ENCODE measurements at regions not wholly inside any gene's neighbourhood (a gene's known extent, or its start where the extent isn't known, plus 50 kb on each side); places are given as distances from the start of the nearest gene placed in this dataset.
A peak's percentile ranks its signal among the peaks of the same experiment; 100 is the strongest.

- no peak overlapping the region for H3K27ac ChIP-seq (ENCODE audit: low read depth, low read length, poor library complexity, severe bottlenecking)
- no peak overlapping the region for H2AFZ ChIP-seq (ENCODE audit: low read length)
- H3K36me3 ChIP-seq (ENCODE audit: insufficient read depth, low read length) = no peaks in the 10 kb centered on the region
- no peaks in the 10 kb centered on the region for H3K79me2 ChIP-seq (ENCODE audit: insufficient read depth, low read depth, low read length)
- TF ChIP-seq EZH2phosphoT487 (IDR thresholded peaks at IDR 0.05; ENCODE audit: borderline replicate concordance, low read depth, low read length) (no peak), CTCF (conservative IDR thresholded peaks at IDR 0.05; ENCODE audit: low read length) (no peak)
- no peak for DNase-seq (ENCODE audit: low spot score)
- intact Hi-C loops (cut with micrococcal nuclease; ENCODE audit: unreplicated experiment) = no loop called here
- no TSS peak for BruUV-seq (replicated peaks)
- H3K9me3 ChIP-seq (ENCODE audit: low read length) = no peaks in the 10 kb centered on the region
- no peaks in the 10 kb centered on the region for H3K9me2 ChIP-seq (ENCODE audit: insufficient read depth, low read length)
- ChIA-PET POLR2A (interaction anchor here (1.1 kb wide), 1 partner anchor 198 kb away, joined by 3 read pairs; no protein-coding TSS in a partner anchor), CTCF (ENCODE audit: unreplicated experiment) (no interaction called here)
- no peaks in the 10 kb centered on the region for H4K20me1 ChIP-seq (ENCODE audit: insufficient read depth, low read length)
- H3K4me1 ChIP-seq (ENCODE audit: insufficient read depth, low read length, poor library complexity, severe bottlenecking) = peaks cover 17% of the 10 kb centered on the region
- H3K4me2 ChIP-seq (ENCODE audit: low read length) = no peak overlapping the region
- H3K4me3 ChIP-seq (ENCODE audit: low read depth, low read length, poor library complexity, severe bottlenecking) = no peak overlapping the region
Observed at GRCh38 chr13:40342461-40342860, 324.0 kb downstream of the FOXO1 start.

GRCh38 chr13:40342901-40343300 is 323.5 kb downstream of the FOXO1 start:
- H3K27ac ChIP-seq (ENCODE audit: low read depth, low read length, poor library complexity, severe bottlenecking) = no peak overlapping the region
- no peaks in the 10 kb centered on the region for H3K36me3 ChIP-seq (ENCODE audit: insufficient read depth, low read length)
- ChIA-PET CTCF (ENCODE audit: unreplicated experiment) (no interaction called here), POLR2A (interaction anchor here (1.1 to 1.4 kb wide), 2 partner anchors 44 to 199 kb away, joined by 3 read pairs; no protein-coding TSS in a partner anchor)
- TF ChIP-seq EZH2phosphoT487 (IDR thresholded peaks at IDR 0.05; ENCODE audit: borderline replicate concordance, low read depth, low read length) = no peak
- TF ChIP-seq CTCF (conservative IDR thresholded peaks at IDR 0.05; ENCODE audit: low read length) = no peak
- no peak overlapping the region for H2AFZ ChIP-seq (ENCODE audit: low read length)
- DNase-seq (ENCODE audit: low spot score) = no peak
- no peak overlapping the region for H3K4me3 ChIP-seq (ENCODE audit: low read depth, low read length, poor library complexity, severe bottlenecking)
- H3K9me3 ChIP-seq (ENCODE audit: low read length) = no peaks in the 10 kb centered on the region
- no peaks in the 10 kb centered on the region for H3K9me2 ChIP-seq (ENCODE audit: insufficient read depth, low read length)
- no peaks in the 10 kb centered on the region for H3K79me2 ChIP-seq (ENCODE audit: insufficient read depth, low read depth, low read length)
- H3K4me1 ChIP-seq (ENCODE audit: insufficient read depth, low read length, poor library complexity, severe bottlenecking) = peaks cover 17% of the 10 kb centered on the region
- BruUV-seq (replicated peaks) = no TSS peak
- no peaks in the 10 kb centered on the region for H4K20me1 ChIP-seq (ENCODE audit: insufficient read depth, low read length)
- intact Hi-C loops (cut with micrococcal nuclease; ENCODE audit: unreplicated experiment) = no loop called here
- H3K4me2 ChIP-seq (ENCODE audit: low read length) = no peak overlapping the region

GRCh38 chr13:40343550-40344269 is 322.7 kb downstream of the FOXO1 start:
- ChIA-PET POLR2A (interaction anchor here (1.4 kb wide), 1 partner anchor 43 kb away, joined by 3 read pairs; no protein-coding TSS in a partner anchor), CTCF (ENCODE audit: unreplicated experiment) (no interaction called here)
- Histone ChIP-seq H2AFZ (ENCODE audit: low read length) (peak overlapping the region; percentile 41; the same call in 1 of the 2 replicates), H3K27ac (ENCODE audit: low read depth, low read length, poor library complexity, severe bottlenecking) (no peak overlapping the region), H3K4me3 (ENCODE audit: low read depth, low read length, poor library complexity, severe bottlenecking) (no peak overlapping the region), H3K4me2 (ENCODE audit: low read length) (peak overlapping the region; percentile 39; the same call in 1 of the 2 replicates), H3K79me2 (ENCODE audit: insufficient read depth, low read depth, low read length) (no peaks in the 10 kb centered on the region), H3K36me3 (ENCODE audit: insufficient read depth, low read length) (no peaks in the 10 kb centered on the region), H3K9me3 (ENCODE audit: low read length) (no peaks in the 10 kb centered on the region), H3K4me1 (ENCODE audit: insufficient read depth, low read length, poor library complexity, severe bottlenecking) (peaks cover 17% of the 10 kb centered on the region), H3K9me2 (ENCODE audit: insufficient read depth, low read length) (no peaks in the 10 kb centered on the region), H4K20me1 (ENCODE audit: insufficient read depth, low read length) (no peaks in the 10 kb centered on the region)
- BruUV-seq (replicated peaks) = no TSS peak
- no peak for DNase-seq (ENCODE audit: low spot score)
- intact Hi-C loops (cut with micrococcal nuclease; ENCODE audit: unreplicated experiment) = no loop called here
- TF ChIP-seq CTCF (conservative IDR thresholded peaks at IDR 0.05; ENCODE audit: low read length) (no peak), EZH2phosphoT487 (IDR thresholded peaks at IDR 0.05; ENCODE audit: borderline replicate concordance, low read depth, low read length) (no peak)
